ENCODE measurements at regions not wholly inside any gene's neighbourhood (a gene's known extent, or its start where the extent isn't known, plus 50 kb on each side); places are given as distances from the start of the nearest gene placed in this dataset.
"Not testable (repeated sequence)": the region's sequence is repeated elsewhere in the genome, so short reads cannot be mapped to it uniquely, and the experiment has no call there.

DNA sequence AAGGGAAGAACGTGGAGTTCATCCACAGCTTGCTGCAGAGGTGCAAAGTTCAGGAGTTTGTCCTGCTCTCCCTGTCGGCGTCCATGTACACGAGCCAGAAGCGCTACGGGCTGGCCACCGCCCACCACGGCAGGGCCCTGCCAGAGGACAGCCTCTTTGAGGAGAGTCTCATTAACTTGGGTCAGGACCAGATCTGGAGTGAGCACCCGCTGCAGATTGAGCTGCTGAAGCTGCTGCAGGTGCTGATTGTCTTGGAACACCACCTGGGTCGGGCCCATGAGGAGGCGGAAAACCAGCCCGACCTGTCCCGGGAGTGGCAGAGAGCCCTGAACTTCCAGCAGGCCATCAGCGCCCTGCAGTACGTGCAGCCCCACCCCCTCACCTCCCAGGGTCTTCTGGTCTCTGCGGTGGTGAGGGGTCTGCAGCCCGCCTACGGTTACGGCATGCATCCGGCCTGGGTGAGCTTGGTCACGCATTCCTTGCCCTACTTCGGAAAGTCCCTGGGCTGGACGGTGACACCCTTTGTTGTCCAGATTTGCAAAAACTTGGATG is 73.8 kb upstream of the MORC3 start:
- DNase-seq (ENCODE audit: low read depth) = no peak

DNA sequence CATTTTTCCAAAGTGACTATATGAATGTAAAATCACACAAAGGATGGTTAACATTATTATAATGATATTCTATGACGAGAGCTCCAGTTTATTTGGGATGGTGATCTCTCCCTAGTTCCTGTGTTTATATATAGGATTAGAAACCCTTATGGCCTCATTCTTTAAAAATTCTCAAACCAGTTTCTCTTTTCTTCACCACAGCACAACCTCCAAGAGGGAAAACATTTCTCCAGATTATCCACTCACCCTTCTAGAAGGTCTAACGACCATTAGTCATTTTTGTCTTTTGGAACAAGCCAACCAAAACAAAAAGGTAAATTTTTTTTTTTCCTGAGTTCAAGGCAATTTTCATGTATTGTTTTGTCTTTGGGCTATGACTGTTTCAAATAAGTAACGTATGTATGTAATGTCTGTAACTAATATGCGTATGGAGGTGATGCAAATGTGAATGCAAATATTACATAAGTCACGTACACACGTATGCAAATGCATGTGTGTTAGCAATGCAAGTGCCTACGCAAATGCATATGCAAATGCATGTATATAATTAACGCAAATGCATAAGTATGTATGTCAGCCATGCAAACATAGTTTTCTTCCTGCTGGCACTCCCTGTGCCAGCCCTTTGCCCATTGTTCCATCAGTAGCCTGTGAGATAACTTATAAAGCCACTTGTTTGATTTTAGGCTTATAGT is 72.5 kb upstream of the MORC3 start:
- no peak for DNase-seq (ENCODE audit: low read depth)

- no peak for DNase-seq (ENCODE audit: low read depth)
Measured at GRCh38 chr21:36249576-36250422, 70.2 kb upstream of the MORC3 start.

DNA sequence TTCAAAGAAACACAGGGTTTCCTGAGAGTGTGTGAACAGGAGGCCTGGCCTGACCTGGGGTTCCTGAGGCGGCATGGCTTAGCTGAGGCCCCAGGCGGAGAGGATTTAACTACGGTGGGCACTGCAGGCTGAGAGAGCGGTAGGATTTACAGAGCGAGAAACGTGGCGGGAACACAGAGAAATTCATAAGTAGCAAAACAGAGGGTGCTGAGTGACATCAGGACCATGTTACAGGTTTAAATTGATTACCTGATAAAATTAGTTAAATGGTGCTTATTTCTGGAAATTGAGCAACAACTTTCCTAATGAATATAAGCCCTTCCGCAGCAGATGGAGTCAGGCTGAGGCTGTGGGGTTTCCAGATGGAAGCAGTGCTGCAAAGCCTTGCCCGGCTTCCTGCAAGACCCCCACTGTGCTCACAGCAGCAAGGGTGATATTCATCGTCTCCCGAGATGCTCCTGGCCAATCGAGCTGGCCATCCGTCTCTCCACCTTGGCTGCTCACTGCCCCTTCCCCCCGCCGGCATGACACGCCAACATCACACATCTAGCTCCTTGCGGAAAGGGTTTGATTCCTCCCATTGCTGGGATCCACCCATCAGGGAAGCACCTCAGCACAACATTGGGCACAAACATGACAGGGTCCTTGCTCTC is 69.4 kb upstream of the MORC3 start:
- no peak for DNase-seq (ENCODE audit: low read depth)

DNA sequence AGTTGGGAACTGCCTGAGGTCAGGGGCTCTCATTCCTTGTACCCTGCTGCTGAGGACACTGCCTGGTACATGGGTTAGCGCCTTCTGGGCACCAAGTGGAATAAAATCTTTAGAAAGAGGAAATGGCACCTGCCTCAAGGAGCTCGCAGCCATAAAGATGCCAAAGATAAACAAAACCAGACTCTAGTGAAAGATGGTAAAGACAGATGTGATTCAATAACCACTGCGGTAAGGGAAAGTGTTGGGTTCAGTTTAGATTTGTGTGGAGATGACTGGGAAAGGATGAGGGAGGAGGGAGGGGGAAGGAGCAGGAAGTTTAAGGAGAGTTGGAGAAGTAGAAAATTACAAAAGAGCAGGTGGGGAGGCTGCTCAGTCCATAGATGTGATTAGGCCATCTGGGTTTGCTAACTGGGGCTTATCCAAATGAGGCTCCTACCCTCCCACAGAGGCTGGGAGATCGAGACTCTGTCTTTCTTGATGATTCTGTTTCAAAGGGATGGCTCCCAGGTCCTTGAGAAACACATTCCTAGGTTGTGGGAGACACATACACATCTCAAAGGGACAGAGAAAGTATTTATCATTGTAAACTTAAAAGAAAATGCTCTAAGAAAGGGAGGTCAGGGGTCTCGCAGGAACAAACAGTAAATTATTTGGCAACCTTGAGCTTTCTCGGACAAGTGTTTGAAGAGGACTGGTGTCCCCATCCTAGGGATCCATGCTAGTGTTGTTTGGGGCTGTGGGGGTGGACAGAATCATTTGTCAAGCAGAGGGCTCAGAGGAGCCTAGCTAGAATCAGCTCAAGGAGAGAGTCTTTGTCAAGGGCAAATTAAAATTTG is 65.7 kb upstream of the MORC3 start:
- DNase-seq (ENCODE audit: low read depth) = no peak

DNA sequence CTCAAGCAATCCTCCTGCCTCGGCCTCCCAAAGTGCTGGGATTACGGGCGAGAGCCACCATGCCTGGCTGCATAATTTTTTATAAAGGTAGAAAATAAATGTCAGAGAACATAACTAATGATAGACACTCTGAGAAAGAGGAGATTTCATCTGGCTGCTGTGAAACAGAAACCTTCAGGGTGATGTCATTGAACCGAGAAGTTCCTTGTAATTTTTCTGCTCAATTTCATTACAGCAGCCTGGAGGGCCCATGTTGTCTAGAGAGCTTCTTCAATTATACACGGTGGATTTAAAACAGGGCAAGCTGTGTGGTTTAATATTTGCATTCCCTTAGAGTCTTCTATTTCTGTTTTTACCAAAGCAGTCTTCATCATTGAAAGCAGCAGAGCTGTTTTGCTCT is 64.3 kb upstream of the MORC3 start:
- DNase-seq (ENCODE audit: low read depth) = no peak

GRCh38 chr21:36257657-36258056 is 62.3 kb upstream of the MORC3 start:
- no peak for DNase-seq (ENCODE audit: low read depth)

- peak; percentile 70 for DNase-seq (ENCODE audit: low read depth)
Measured at GRCh38 chr21:36260030-36260787, 59.8 kb upstream of the MORC3 start.

DNA sequence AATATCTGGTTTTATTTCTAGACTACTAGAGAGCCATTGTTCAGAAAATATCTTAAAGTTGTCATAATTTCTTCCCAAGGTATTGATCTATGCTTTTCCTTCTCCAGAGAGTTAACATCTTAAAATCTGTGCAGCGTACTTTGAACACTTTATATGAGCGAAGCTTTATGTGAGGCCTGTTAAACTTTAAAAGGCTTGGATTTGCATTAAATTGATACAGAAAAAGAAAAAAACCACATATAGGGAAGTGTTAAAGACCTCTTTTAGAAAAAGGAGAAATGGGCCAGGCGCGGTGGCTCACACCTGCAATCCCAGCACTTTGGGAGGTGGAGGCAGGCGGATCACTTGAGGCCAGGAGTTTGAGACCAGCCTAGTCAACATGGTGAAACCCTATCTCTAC is 59.2 kb upstream of the MORC3 start:
- no peak for DNase-seq (ENCODE audit: low read depth)

DNA sequence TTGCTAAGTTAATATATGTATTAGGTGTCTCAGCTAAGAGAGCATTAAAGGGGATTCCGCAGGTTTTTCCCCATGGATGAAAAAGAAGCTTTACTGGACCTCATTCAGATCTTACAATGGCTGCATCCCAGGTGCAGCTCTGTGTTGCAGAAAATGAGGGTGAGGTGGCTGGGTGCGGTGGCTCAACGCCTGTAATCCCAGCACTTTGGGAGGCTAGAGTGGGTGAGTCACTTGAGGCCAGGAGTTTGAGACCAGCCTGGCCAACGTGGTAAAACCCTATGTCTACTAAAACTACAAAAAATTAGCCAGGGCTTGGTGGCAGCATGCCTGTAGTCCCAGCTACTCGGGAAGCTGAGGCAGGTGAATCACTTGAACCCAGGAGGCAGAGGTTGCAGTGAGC is 58.5 kb upstream of the MORC3 start:
- DNase-seq (ENCODE audit: low read depth) = no peak

DNA sequence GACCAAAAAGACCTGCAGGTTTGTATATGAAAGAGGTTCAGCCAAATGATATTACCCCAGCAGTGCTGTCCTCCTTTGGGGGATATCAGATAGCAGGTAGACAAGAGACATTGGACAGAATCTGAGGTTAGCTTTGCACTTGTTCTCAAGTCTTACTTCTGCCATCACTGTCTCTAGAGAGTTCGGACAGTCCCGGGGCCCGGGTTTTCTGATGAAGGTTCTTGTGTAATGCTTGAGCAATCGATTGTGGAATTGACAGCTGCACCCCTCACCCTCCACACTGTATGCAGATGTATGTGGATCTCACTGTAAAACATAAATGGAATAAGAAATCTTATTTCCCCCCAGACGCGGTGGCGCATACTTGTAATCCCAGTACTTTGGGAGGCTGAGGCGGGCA is 56.2 kb upstream of the MORC3 start:
- no peak for DNase-seq (ENCODE audit: low read depth)

DNA sequence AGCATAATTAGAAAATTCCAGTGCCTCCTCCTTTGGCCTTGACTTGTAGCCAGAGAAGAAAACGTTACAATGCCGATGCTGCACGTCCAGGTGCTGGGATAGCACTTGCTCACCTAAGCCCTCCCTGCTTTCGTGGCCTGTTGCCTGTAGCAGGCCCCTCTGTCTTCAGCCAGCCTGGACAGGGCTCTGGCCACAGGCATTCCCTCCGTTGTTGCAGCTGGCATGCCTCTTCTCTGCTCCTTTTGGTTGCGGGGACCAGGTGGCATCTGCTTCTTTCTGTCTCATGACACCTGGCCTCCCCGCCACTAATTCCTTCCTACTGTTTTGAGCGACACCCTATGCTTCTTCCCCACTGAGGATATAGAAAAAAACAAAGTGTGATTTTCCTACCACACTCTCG is 54.6 kb upstream of the MORC3 start:
- no peak for DNase-seq (ENCODE audit: low read depth)

- DNase-seq (ENCODE audit: low read depth) = not testable (repeated sequence)
Measured at GRCh38 chr21:36267828-36268227, 52.2 kb upstream of the MORC3 start.

GRCh38 chr21:36268264-36268663 is 51.7 kb upstream of the MORC3 start:
- not testable (repeated sequence) for DNase-seq (ENCODE audit: low read depth)

Measured in HT1080 (cell line).